Pancreas (tissue), 10 donors: ENCODE measurements at regions not wholly inside any gene's neighbourhood (a gene's known extent, or its start where the extent isn't known, plus 50 kb on each side); places are given as distances from the start of the nearest gene placed in this dataset.

Experiments used
- ATAC-seq, 4 donors: fragments of 200-7000 bp; cut with Tn5 transposase; one replicate each; pipeline versions ENCODE4 v1.8.0 to v1.9.1; 2020; ENCODE audit warnings: mild to moderate bottlenecking in 4 of 4, moderate library complexity in 4 of 4
- DNase-seq, 6 donors: peaks; one replicate each; pipeline ENCODE4 v3.0.0-alpha.2; 2020
- FAIRE-seq: peaks from 2 replicates; lab custom pipeline; 2012; peaks lifted over from hg19 to GRCh38; lab: Jason Lieb, UNC
- H3K27ac ChIP-seq, 4 donors: fragments of 200-600 bp; sonication (generic); 1 replicate in 3 of 4; 2 replicates in 1 of 4; pipeline versions ENCODE4 v1.5.0 to v1.8.0; 2020
- H3K27me3 ChIP-seq, 4 donors: fragments of 200-600 bp; one replicate each; pipeline ENCODE4 v1.8.0; 2021
- H3K36me3 ChIP-seq, 3 donors: fragments of 200-600 bp; sonication (generic) in 1 of 3; one replicate each; pipeline versions ENCODE4 v1.5.0 to v1.8.0; 2020 to 2021
- H3K4me1 ChIP-seq, 3 donors: fragments of 200-600 bp; one replicate each; pipeline ENCODE4 v1.8.0; 2021
- H3K4me3 ChIP-seq, 4 donors: fragments of 200-600 bp; sonication (generic) in 2 of 4; one replicate each; pipeline versions ENCODE4 v1.5.0 to v1.8.0; 2020 to 2021
- H3K9me3 ChIP-seq, 4 donors: fragments of 200-600 bp; one replicate each; pipeline ENCODE4 v1.8.0; 2021
- WGBS, 2 donors: extraction: QIAGEN DNeasy Blood & Tissue Kit; methylation state at CpG; one replicate each; pipeline ENCODE4 v1.1.7; 2013; 5-methylcytosine and 5-hydroxymethylcytosine counted together
- intact Hi-C, 3 donors: fragments of 100-400 bp; cut with DNase I; formaldehyde crosslinking; loops; one replicate each; pipeline versions ENCODE4 v1.11.1 to v1.14.2; 2022
- TF ChIP-seq, protein P1 (sequence below), 4 donors: fragments of 200-600 bp; sonication (generic) in 3 of 4; IDR thresholded peaks; one replicate each; pipeline versions ENCODE4 v1.5.0 to v1.8.0; 2021; ENCODE audit warnings: antibody characterized with exemption in 4 of 4
- donor health status: healthy with polysubstance abuse.
- donor health status: DM: no; HTN: no; CAD: no; lungs with moderate emphysema.
- donor health status: DM: no; HTN: no; CAD: no.
- donor health status: control.
- donor health status: control.
- donor health status: Bipolar disorder and iron deficiency.
- donor health status: DM: yes; HTN: yes; CAD: no.
- donor health status: DM: no; HTN: no; CAD: no.
- donor health status: DM: no; HTN: no; CAD: no.
- donor health status: DM: yes; HTN: yes; CAD: no.

DNA sequence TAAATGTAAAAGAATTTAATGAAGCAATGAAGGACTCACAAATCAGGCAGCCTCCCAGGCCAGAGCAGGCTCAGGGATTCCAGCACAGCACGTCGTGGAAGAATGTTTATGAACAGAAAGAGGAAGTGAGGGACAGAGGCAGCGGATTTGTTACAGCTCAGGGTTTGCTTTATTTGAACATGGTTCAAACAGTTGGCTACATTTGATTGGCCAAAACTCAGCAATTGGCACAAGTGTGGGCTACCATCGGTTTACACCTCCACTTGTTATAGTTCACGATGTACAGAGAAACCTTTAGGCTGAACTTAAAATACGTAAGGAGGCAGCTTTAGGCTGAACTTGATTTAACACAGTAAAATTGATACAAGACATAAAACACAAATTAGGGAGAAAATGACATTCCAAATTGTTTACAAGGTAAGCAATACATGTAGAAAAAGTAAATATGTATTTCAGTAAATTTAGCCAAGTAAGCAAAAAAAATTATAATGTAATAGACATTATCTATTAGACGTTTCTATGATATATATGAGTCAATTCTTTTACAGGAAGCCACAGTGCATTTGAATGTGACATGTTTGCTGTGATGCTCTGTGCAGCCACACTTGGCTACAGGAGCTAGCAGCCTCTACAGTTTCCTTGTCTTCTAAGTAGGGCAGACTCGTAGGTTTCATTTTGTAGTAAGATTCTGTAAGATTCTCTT is 126.5 kb downstream of the ADSS2 start:
- ATAC-seq: peak in 2 of 4 donors; percentile 21 to 52
- no peak overlapping the region for H3K4me3 ChIP-seq
- WGBS, 2 donors: 64 to 67% methylated on average over 8 of the region's 8 CpGs
- no peaks in the 10 kb centered on the region for H3K27me3 ChIP-seq
- no peak for FAIRE-seq
- intact Hi-C loops: no loop called here
- H3K9me3 ChIP-seq: no peaks in the 10 kb centered on the region
- peak overlapping the region in 2 of 4 donors; percentile 10 to 89 for H3K27ac ChIP-seq
- H3K4me1 ChIP-seq: peaks cover 0 to 15% (median 10%) of the 10 kb centered on the region in 3 donors
- H3K36me3 ChIP-seq: no peaks in the 10 kb centered on the region
- no peak for DNase-seq
- TF ChIP-seq, protein P1, sequence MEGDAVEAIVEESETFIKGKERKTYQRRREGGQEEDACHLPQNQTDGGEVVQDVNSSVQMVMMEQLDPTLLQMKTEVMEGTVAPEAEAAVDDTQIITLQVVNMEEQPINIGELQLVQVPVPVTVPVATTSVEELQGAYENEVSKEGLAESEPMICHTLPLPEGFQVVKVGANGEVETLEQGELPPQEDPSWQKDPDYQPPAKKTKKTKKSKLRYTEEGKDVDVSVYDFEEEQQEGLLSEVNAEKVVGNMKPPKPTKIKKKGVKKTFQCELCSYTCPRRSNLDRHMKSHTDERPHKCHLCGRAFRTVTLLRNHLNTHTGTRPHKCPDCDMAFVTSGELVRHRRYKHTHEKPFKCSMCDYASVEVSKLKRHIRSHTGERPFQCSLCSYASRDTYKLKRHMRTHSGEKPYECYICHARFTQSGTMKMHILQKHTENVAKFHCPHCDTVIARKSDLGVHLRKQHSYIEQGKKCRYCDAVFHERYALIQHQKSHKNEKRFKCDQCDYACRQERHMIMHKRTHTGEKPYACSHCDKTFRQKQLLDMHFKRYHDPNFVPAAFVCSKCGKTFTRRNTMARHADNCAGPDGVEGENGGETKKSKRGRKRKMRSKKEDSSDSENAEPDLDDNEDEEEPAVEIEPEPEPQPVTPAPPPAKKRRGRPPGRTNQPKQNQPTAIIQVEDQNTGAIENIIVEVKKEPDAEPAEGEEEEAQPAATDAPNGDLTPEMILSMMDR (IDR thresholded peaks at IDR 0.05): no peak

DNA sequence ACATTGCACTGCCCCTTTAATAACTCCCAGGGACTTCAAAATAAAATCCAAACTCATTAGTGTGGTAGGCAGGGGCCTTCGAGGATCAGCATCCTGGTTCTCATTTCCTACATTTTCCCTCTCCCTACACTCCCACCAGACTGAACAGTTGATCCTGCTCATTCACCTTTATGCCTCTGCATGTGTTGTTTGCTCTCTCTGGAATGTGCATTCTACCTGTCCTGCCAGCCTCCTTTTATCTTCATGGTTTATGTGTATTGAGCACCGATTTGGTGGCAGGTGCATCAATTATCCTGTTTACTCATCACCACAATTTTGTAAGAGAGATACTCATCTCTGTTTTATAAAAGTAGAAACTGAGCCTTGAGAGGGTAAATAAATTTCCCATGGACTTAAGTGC is 125.0 kb downstream of the ADSS2 start:
- intact Hi-C loops: no loop called here
- peaks cover 0 to 15% (median 10%) of the 10 kb centered on the region in 3 donors for H3K4me1 ChIP-seq
- TF ChIP-seq, protein P1 (IDR thresholded peaks at IDR 0.05): no peak
- FAIRE-seq (no peak), ATAC-seq (no peak), DNase-seq (no peak)
- no peaks in the 10 kb centered on the region for H3K36me3 ChIP-seq
- no peaks in the 10 kb centered on the region for H3K27me3 ChIP-seq
- H3K4me3 ChIP-seq: no peak overlapping the region
- WGBS, 2 donors: 40 to 63% methylated on average over 2 of the region's 2 CpGs
- H3K9me3 ChIP-seq: no peaks in the 10 kb centered on the region
- no peak overlapping the region for H3K27ac ChIP-seq

DNA sequence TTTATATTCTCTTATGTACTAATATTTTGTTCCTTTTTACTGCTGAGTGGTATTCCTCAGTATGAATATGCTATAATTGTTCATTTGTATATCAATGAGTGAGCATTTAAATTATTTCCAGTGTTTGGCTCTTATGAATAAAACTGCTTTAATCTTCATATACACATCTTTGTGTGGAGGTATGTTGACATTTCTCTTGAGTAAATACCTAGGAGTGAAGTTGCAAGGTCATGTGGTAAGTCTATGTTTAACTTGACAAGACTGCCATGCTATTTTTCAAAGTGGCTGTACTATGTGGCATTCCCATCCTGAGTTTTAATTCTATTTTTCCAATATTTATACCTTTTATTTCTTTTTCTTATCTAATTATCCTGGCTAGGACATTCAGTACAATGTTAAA is 124.2 kb downstream of the ADSS2 start:
- TF ChIP-seq, protein P1 (IDR thresholded peaks at IDR 0.05): no peak
- no peak for DNase-seq
- FAIRE-seq: no peak
- intact Hi-C loops: no loop called here
- H3K27me3 ChIP-seq: no peaks in the 10 kb centered on the region
- H3K27ac ChIP-seq: no peak overlapping the region
- H3K4me1 ChIP-seq: peaks cover 0 to 8% (median 6%) of the 10 kb centered on the region in 3 donors
- H3K36me3 ChIP-seq: no peaks in the 10 kb centered on the region
- no peak overlapping the region for H3K4me3 ChIP-seq
- ATAC-seq: no peak
- H3K9me3 ChIP-seq: no peaks in the 10 kb centered on the region

DNA sequence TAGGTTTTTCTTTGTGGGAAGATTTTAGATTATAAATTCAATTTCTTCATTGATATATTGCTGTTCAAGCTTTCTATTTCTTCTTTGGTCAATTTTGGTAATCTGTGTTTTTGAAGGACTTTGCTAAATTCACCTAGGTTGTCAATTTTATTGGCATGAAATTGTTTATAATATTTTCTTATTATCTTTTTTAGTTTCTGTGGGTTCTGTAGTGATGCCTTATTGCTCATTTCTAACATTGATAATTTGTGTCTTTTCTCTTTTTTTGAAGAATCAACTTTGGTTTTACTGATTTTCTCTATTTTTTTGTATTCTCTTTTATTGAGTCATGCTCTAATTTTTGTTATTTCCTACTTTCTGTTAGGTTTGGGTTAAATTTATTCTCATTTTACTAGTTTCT is 123.2 kb downstream of the ADSS2 start:
- intact Hi-C loops: no loop called here
- FAIRE-seq (no peak), DNase-seq (no peak), ATAC-seq (no peak)
- Histone ChIP-seq H3K27me3 (no peaks in the 10 kb centered on the region), H3K27ac (no peak overlapping the region), H3K9me3 (no peaks in the 10 kb centered on the region), H3K4me3 (no peak overlapping the region), H3K36me3 (no peaks in the 10 kb centered on the region), H3K4me1 (peaks cover 0 to 2% (median under 1%) of the 10 kb centered on the region in 3 donors)
- TF ChIP-seq, protein P1 (IDR thresholded peaks at IDR 0.05): no peak

DNA sequence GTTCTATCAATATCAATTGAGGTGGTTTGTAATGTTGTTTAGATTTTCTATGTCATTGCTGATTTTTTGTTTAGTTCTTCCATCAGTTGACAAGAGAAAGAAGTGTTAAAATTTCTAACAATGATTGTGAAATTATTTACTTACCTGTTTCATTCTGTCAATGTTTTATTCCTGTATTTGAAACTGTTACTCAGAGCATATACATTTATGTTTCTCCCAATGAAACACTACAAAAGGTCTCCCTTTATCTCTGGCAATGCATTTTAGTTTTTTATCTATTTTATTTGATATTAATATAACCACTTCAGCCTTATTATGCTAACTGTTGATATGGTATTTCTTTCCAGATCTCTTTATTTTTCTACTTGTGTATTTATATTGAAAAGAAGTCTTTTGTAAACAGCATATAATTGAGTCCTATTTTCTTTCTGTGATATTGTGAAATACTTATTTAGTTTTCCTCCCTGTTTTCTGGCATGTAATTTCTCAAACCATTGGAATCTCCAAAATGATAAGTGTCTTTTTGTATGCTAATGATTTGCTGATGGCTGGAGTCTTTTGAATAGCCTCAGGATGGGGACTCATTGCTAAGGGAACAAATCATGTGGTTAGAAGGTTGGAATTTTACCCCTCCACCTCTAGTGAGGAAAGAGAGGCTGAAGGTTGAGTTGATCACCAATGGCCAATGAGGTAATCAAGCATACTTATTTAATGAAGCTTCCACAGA is 122.0 kb downstream of the ADSS2 start:
- Histone ChIP-seq H3K4me1 (no peaks in the 10 kb centered on the region), H3K9me3 (no peaks in the 10 kb centered on the region), H3K27me3 (no peaks in the 10 kb centered on the region), H3K4me3 (no peak overlapping the region), H3K27ac (no peak overlapping the region), H3K36me3 (no peaks in the 10 kb centered on the region)
- intact Hi-C loops: no loop called here
- FAIRE-seq: no peak
- ATAC-seq: no peak
- no peak for DNase-seq
- TF ChIP-seq, protein P1 (IDR thresholded peaks at IDR 0.05): no peak
